Body of pancreas (tissue), 4 donors: ENCODE measurements at regions not wholly inside any gene's neighbourhood (a gene's known extent, or its start where the extent isn't known, plus 50 kb on each side); places are given as distances from the start of the nearest gene placed in this dataset.

Experiments used
- POLR2A ChIP-seq, 3 donors: fragments of 450-650 bp; IDR thresholded peaks; one replicate each; pipeline ENCODE4 v1.6.1; 2016; ENCODE audit warnings: antibody characterized with exemption in 3 of 3, mild to moderate bottlenecking in 2 of 3
- TF ChIP-seq, protein P1 (sequence below), 7 experiments: fragments of 450-650 bp in 4 of 7; fragments of 200-600 bp in 3 of 7; sonication (generic) in 3 of 7; IDR thresholded peaks; one replicate each; pipeline ENCODE4 v1.5.1; 2016 to 2019; ENCODE audit warnings: antibody characterized with exemption in 7 of 7

DNA sequence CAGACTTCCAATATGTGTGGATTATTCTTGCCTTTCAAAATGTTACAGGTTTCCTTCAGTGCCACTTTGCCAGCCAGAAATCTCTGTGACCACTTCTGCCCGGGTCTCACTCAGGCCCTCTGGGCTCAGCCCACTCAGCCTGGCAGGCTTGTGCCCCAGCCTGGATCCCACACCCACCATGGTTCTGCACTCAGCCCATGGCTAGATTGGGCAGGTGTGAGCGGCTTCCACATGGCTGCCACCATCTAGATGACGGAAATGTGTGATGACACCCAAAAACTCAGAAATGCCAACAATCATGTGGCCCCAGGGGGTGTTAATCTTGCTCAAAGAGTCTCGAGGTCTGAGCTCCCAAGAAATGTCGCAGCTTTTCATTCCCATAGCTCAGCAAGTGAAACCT lies 1097.5 kb upstream of the SLC39A10 start:
- TF ChIP-seq, protein P1, sequence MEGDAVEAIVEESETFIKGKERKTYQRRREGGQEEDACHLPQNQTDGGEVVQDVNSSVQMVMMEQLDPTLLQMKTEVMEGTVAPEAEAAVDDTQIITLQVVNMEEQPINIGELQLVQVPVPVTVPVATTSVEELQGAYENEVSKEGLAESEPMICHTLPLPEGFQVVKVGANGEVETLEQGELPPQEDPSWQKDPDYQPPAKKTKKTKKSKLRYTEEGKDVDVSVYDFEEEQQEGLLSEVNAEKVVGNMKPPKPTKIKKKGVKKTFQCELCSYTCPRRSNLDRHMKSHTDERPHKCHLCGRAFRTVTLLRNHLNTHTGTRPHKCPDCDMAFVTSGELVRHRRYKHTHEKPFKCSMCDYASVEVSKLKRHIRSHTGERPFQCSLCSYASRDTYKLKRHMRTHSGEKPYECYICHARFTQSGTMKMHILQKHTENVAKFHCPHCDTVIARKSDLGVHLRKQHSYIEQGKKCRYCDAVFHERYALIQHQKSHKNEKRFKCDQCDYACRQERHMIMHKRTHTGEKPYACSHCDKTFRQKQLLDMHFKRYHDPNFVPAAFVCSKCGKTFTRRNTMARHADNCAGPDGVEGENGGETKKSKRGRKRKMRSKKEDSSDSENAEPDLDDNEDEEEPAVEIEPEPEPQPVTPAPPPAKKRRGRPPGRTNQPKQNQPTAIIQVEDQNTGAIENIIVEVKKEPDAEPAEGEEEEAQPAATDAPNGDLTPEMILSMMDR (IDR thresholded peaks at IDR 0.05), result no peak
- no peak for TF ChIP-seq POLR2A (IDR thresholded peaks at IDR 0.05)
